ENCODE measurements at regions not wholly inside any gene's neighbourhood (a gene's known extent, or its start where the extent isn't known, plus 50 kb on each side); places are given as distances from the start of the nearest gene placed in this dataset.

DNA sequence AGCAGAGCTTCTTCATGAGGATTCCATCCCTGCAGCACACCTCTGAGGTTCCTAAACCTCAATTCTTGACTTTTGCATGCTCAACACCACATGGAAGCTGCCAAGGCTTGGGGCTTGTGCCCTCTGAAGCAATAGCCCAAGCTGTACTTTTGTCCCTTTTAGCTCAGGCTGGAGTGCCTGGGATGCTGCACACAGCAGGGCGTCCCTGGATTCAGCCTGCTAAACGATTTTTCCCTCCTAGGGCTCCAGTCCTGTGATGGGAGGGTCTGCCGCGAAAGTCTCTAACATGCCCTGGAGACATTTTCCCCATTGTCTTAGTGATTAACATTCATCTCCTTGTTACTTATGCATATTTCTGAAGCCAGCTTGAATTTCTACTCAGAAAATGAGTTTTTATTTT lies 98.3 kb downstream of the SLITRK5 start:
- Histone ChIP-seq H3K36me3 (ENCODE audit: control insufficient read depth, insufficient read depth, low read length) (no peaks in the 10 kb centered on the region), H3K27me3 (ENCODE audit: control insufficient read depth in 2 of 2, insufficient read depth in 2 of 2, low read length in 2 of 2) (no peaks in the 10 kb centered on the region), H3K79me2 (ENCODE audit: control insufficient read depth, insufficient read depth, low read length) (no peaks in the 10 kb centered on the region), H3K9ac (ENCODE audit: insufficient read depth in 1 of 2, low read depth in 2 of 2, low read length in 2 of 2) (no peak overlapping the region), H3K9me1 (ENCODE audit: control insufficient read depth, insufficient read depth, low read length) (no peaks in the 10 kb centered on the region), H3K9me3 (replicated peaks; ENCODE audit: control insufficient read depth, insufficient read depth, low read depth, low read length) (no peaks in the 10 kb centered on the region), H3K27ac (ENCODE audit: extremely low read depth, low read depth, low read length) (no peak overlapping the region), H3K4me2 (ENCODE audit: insufficient read depth, low read length) (no peak overlapping the region), H4K20me1 (replicated peaks; ENCODE audit: control insufficient read depth, insufficient read depth, low read length) (no peaks in the 10 kb centered on the region), H3K4me3 (no peak overlapping the region), H3K4me1 (replicated peaks in 1 of 2; ENCODE audit: control insufficient read depth in 2 of 2, insufficient read depth in 2 of 2, low read length in 2 of 2) (no peaks in the 10 kb centered on the region), H2AFZ (ENCODE audit: low read depth, low read length) (no peak overlapping the region)
- FAIRE-seq (no peak), DNase-seq (ENCODE audit: extremely low read depth in 1 of 4, low spot score in 3 of 4) (no peak), ATAC-seq (no peak)
- ChIA-PET CTCF (ENCODE audit: low intra/inter-chr PET ratio) (no interaction called here), POLR2A (no interaction called here)
- 0% methylated on average over 4 of the region's 4 CpGs for WGBS (ENCODE audit: insufficient coverage, low coverage, missing lambda C conversion rate)
- intact Hi-C loops (cut with micrococcal nuclease), result no loop called here
- in situ Hi-C loops (cut with MboI), result no loop called here
- TF ChIP-seq ZNF324 (CRISPR knock-in tag; IDR thresholded peaks at IDR 0.05) (no peak), SP2 (IDR thresholded peaks at IDR 0.05; ENCODE audit: extremely low read depth, low read depth, low read length, poor library complexity, severe bottlenecking) (no peak), ELF1 (tag; IDR thresholded peaks at IDR 0.05) (no peak), SRF (CRISPR knock-in tag; IDR thresholded peaks at IDR 0.05) (no peak), CAMTA2 (CRISPR knock-in tag; conservative IDR thresholded peaks at IDR 0.05) (no peak), CHCHD3 (CRISPR knock-in tag; IDR thresholded peaks at IDR 0.05) (no peak), ZFP1 (CRISPR knock-in tag; IDR thresholded peaks at IDR 0.05) (no peak), SUPT5H (IDR thresholded peaks at IDR 0.05) (no peak)
- TF ChIP-seq, protein P1, sequence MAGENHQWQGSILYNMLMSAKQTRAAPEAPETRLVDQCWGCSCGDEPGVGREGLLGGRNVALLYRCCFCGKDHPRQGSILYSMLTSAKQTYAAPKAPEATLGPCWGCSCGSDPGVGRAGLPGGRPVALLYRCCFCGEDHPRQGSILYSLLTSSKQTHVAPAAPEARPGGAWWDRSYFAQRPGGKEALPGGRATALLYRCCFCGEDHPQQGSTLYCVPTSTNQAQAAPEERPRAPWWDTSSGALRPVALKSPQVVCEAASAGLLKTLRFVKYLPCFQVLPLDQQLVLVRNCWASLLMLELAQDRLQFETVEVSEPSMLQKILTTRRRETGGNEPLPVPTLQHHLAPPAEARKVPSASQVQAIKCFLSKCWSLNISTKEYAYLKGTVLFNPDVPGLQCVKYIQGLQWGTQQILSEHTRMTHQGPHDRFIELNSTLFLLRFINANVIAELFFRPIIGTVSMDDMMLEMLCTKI (IDR thresholded peaks at IDR 0.05; ENCODE audit: partially characterized antibody), result no peak
- TF ChIP-seq, protein P2, sequence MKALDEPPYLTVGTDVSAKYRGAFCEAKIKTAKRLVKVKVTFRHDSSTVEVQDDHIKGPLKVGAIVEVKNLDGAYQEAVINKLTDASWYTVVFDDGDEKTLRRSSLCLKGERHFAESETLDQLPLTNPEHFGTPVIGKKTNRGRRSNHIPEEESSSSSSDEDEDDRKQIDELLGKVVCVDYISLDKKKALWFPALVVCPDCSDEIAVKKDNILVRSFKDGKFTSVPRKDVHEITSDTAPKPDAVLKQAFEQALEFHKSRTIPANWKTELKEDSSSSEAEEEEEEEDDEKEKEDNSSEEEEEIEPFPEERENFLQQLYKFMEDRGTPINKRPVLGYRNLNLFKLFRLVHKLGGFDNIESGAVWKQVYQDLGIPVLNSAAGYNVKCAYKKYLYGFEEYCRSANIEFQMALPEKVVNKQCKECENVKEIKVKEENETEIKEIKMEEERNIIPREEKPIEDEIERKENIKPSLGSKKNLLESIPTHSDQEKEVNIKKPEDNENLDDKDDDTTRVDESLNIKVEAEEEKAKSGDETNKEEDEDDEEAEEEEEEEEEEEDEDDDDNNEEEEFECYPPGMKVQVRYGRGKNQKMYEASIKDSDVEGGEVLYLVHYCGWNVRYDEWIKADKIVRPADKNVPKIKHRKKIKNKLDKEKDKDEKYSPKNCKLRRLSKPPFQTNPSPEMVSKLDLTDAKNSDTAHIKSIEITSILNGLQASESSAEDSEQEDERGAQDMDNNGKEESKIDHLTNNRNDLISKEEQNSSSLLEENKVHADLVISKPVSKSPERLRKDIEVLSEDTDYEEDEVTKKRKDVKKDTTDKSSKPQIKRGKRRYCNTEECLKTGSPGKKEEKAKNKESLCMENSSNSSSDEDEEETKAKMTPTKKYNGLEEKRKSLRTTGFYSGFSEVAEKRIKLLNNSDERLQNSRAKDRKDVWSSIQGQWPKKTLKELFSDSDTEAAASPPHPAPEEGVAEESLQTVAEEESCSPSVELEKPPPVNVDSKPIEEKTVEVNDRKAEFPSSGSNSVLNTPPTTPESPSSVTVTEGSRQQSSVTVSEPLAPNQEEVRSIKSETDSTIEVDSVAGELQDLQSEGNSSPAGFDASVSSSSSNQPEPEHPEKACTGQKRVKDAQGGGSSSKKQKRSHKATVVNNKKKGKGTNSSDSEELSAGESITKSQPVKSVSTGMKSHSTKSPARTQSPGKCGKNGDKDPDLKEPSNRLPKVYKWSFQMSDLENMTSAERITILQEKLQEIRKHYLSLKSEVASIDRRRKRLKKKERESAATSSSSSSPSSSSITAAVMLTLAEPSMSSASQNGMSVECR (CRISPR knock-in tag; IDR thresholded peaks at IDR 0.05), result no peak
- BruUV-seq (replicated peaks), result no TSS peak

All from K562 (cell line).